AG09309 (cell line): ENCODE measurements at regions not wholly inside any gene's neighbourhood (a gene's known extent, or its start where the extent isn't known, plus 50 kb on each side); places are given as distances from the start of the nearest gene placed in this dataset.

Experiments used
- DNase-seq: peaks from one replicate; pipeline ENCODE4 v3.0.0-alpha.2; 2010; ENCODE audit warnings: low read depth
- H3K4me3 ChIP-seq: 2 replicates; pipeline ENCODE4 v1.5.1; 2011; ENCODE audit warnings: mild to moderate bottlenecking, low read depth, low read length, moderate library complexity; ENCODE audit not compliant: control insufficient read depth
- TF ChIP-seq, protein P1 (sequence below): IDR thresholded peaks from 2 replicates; pipeline ENCODE4 v1.5.1; 2011; ENCODE audit warnings: mild to moderate bottlenecking, low read depth, low read length, inconsistent platforms; ENCODE audit not compliant: insufficient read depth, control insufficient read depth; ENCODE audit errors: missing control alignments

DNA sequence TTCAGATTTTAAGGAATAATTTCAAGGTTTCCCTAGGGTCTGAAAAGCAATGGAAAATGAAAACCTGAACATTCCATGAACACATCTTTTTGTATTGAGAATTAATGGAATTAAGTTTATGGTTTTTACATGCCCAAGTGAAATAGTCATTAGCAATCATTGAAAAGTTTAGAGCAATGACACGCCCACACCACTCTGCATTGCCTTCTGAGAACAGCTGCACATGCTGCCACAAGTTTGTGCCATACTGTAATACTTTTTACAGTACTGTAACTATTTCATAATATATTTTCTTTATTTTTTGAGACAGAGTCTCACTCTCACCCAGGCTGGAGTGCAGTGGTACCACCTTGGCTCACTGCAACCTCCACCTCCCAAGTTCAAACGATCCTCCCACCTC, 345.2 kb upstream of the PMFBP1 start:
- no peak for DNase-seq
- TF ChIP-seq, protein P1, sequence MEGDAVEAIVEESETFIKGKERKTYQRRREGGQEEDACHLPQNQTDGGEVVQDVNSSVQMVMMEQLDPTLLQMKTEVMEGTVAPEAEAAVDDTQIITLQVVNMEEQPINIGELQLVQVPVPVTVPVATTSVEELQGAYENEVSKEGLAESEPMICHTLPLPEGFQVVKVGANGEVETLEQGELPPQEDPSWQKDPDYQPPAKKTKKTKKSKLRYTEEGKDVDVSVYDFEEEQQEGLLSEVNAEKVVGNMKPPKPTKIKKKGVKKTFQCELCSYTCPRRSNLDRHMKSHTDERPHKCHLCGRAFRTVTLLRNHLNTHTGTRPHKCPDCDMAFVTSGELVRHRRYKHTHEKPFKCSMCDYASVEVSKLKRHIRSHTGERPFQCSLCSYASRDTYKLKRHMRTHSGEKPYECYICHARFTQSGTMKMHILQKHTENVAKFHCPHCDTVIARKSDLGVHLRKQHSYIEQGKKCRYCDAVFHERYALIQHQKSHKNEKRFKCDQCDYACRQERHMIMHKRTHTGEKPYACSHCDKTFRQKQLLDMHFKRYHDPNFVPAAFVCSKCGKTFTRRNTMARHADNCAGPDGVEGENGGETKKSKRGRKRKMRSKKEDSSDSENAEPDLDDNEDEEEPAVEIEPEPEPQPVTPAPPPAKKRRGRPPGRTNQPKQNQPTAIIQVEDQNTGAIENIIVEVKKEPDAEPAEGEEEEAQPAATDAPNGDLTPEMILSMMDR = no peak
- H3K4me3 ChIP-seq = no peak overlapping the region

DNA sequence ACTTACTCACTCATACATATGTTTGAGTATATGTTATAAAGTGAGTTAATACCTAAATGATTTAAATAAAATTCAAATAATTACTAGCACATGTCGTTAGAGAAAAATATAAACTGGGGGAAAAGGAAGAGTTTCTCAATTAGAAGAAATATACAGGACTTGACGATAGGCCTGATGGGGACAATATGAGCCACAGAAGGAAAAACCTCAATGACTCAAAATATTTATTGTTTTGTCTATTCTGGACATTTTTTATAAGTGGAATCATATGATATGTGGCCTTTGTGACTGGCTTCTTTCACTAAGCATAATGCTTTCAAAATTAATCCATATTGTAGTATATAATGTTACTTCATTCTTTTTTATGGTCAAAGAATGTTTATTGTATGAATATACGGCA, 339.2 kb upstream of the PMFBP1 start:
- TF ChIP-seq, protein P1 = no peak
- no peak for DNase-seq
- no peak overlapping the region for H3K4me3 ChIP-seq

DNA sequence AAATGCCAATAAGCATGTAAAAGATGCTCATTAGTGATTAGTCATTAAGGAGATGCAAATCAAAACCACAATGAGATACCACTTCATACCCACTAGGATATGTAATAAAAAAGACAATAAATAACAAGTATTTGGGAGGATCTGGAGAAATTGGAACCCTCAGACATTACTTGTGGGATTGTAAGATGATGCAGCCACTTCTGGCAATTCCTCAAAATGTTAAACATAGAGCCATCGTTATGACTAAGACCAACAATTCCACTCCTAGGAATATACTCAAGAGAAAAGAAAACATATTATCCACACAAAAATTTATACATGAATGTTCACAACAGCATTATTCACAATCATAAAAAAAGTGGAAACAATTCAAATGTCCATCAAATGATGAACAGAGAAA, 336.2 kb upstream of the PMFBP1 start:
- no peak overlapping the region for H3K4me3 ChIP-seq
- DNase-seq = no peak
- TF ChIP-seq, protein P1 = no peak

DNA sequence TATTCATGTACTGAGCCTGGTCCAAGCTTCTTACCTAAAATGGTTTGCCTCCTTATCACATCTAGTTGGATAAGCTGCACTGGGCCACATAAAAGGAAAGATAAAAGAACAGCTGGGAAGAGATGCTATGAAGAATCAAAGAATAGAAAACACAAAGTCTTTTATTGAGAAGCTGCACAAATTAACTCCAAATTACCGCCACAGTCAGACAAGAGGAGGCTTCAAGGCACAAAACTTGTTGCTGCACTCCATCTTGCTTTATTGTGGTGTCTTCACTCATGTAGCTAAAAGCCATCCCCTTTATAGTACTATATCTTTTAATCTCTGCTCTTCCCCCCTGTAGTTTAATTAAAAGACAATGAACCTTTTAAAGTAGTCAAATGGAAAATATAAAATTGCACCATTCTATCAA, 330.6 kb upstream of the PMFBP1 start:
- TF ChIP-seq, protein P1 = no peak
- no peak for DNase-seq
- no peak overlapping the region for H3K4me3 ChIP-seq

DNA sequence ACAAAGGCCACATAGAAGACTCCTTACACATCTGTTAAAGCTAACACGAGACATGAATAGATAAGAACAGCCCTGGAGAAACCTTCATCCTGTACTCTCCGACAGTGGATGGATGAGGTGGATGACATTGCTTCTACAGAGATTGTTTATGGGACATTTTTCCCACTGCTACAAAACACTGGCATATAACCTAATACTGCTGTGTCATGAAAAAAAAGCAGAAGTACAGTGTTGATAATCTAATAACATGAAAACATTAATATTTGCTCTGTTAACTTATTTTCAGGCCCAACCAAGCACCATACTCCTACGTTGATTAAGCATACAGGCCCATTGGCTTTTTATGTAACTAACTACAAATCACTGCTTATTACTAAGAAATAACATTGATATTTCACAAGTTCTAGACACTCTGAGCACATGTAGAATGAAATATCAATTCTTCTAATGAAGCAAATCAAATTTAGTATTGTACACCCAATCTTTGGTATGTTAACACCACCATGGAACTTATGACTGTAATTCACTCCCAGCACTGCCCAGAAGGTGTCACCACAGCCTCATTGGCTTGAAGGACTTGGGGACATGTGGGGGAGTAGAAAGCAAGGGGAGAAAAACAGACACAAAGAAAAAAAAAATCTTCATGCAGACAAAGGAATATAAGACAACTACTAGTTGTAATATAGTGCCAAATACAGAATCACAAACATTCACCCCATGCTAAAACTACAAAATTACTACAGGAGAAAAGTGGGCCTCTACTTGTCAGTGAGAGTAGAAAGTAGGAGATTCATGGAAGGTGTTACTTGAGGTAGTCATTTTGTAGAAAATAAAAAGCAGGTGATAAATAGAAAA, 330.0 kb upstream of the PMFBP1 start:
- DNase-seq = peak; percentile 46
- no peak overlapping the region for H3K4me3 ChIP-seq
- TF ChIP-seq, protein P1 = peak; percentile 94

DNA sequence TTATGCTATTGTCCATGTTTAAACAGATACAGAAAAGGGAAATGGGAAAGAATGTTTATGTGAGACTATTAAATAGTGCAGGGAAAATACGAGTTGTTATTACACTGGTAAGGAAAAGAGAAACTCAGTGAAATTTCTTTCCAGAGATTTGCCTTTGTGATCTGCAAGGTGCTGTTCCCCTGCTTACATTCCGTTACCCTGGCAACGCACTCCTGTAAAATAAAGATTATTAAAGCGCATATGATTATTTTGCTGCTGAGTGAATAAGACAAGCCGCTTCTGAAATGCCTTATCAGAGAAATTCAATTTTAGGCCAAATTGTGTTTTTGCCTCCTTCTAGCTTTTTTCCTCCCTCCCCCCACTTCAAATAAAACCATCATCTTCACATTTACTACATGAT, 328.6 kb upstream of the PMFBP1 start:
- no peak for DNase-seq
- H3K4me3 ChIP-seq = no peak overlapping the region
- TF ChIP-seq, protein P1 = no peak
